GM12864 (cell line): ENCODE measurements at regions not wholly inside any gene's neighbourhood (a gene's known extent, or its start where the extent isn't known, plus 50 kb on each side); places are given as distances from the start of the nearest gene placed in this dataset.

Experiments used
- DNase-seq: peaks from one replicate; pipeline ENCODE4 v3.0.0-alpha.2; 2011; ENCODE audit warnings: low read depth
- H3K4me3 ChIP-seq: 2 replicates; pipeline ENCODE4 v1.5.1; 2011; ENCODE audit warnings: mild to moderate bottlenecking, low read depth, low read length, control low read depth
- TF ChIP-seq, protein P1 (sequence below): IDR thresholded peaks from 2 replicates; pipeline ENCODE4 v1.5.1; 2011; ENCODE audit warnings: low read depth, mild to moderate bottlenecking, moderate library complexity, low read length, control low read depth, inconsistent platforms; ENCODE audit errors: missing control alignments

DNA sequence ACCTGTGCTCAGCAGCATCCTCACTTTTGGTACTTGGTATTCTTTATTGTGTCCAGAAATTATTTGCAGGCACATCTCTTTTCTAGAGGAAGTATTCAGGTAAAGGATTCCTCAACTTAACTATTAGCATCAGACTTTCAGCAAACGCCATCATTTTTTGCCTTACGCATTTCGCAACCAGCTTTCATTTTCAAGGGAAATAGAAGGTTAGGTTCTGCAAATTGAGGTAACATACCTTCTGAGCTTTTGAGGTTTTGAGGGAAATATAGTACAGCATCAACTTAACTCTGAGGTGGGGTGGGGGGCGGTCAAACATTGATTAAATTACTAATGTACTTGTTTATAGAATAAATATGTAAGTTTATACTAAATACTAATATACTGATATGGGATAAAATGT lies 243.6 kb upstream of the RIMS1 start:
- TF ChIP-seq, protein P1, sequence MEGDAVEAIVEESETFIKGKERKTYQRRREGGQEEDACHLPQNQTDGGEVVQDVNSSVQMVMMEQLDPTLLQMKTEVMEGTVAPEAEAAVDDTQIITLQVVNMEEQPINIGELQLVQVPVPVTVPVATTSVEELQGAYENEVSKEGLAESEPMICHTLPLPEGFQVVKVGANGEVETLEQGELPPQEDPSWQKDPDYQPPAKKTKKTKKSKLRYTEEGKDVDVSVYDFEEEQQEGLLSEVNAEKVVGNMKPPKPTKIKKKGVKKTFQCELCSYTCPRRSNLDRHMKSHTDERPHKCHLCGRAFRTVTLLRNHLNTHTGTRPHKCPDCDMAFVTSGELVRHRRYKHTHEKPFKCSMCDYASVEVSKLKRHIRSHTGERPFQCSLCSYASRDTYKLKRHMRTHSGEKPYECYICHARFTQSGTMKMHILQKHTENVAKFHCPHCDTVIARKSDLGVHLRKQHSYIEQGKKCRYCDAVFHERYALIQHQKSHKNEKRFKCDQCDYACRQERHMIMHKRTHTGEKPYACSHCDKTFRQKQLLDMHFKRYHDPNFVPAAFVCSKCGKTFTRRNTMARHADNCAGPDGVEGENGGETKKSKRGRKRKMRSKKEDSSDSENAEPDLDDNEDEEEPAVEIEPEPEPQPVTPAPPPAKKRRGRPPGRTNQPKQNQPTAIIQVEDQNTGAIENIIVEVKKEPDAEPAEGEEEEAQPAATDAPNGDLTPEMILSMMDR, result no peak
- no peak for DNase-seq
- no peak overlapping the region for H3K4me3 ChIP-seq

DNA sequence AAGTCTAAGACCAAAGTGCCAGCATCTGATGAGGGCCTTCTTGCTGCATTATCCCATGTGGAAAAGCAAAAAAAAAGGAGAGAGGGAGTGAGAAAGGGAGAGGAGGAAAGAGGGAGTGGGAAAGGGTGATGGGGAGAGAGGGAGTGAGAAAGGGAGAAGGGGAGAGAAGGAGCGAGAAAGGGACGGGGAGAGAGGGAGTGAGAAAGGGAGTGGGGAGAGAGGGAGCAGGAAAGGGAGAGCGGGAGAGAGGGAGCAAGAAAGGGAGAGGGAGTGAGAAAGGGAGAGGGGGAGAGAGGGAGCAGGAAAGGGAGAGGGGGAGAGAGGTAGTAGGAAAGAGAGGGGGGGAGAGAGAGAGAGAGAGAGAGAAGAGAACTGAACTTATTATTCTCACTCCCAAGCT lies 241.1 kb upstream of the RIMS1 start:
- no peak for DNase-seq
- TF ChIP-seq, protein P1, result no peak
- H3K4me3 ChIP-seq, result no peak overlapping the region

DNA sequence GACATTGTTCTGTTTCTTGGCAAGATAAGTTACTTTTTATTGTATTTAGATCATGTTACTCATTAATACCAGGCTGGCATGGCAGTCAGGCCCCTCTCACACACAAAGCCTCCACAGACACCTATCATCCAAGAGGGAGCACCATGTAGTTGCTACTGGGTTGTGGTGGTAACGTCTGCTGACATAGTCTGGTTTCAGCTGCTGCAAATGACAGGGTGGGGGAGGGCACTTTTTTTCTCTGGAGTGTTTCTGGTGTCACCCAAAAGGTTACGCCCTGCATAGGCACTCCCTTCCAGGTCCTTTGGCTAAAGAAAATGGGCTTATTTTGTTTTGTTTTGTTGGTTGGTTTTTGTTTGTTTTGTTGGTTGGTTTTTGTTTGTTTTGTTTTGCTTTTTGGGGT lies 236.4 kb upstream of the RIMS1 start:
- TF ChIP-seq, protein P1, result no peak
- H3K4me3 ChIP-seq, result no peak overlapping the region
- DNase-seq, result no peak

DNA sequence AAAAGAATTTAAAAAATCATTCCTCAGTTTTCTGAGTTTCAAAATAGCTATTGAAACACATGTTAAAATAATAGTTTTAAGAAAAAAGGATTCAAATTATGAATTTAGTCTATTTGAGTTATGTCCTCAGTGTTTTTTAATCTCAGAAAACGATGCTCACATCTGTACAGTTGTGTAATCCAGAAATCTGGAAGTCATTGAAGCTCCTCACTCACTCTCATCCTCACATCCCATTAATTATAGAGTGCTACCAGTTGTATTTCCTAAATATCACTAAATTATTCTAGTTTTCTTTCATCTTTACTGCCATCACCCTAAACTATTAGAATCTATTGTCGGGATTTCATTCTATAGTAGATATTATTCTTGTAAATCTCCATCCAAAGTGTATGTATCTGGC lies 234.7 kb upstream of the RIMS1 start:
- DNase-seq, result no peak
- TF ChIP-seq, protein P1, result no peak
- no peak overlapping the region for H3K4me3 ChIP-seq

DNA sequence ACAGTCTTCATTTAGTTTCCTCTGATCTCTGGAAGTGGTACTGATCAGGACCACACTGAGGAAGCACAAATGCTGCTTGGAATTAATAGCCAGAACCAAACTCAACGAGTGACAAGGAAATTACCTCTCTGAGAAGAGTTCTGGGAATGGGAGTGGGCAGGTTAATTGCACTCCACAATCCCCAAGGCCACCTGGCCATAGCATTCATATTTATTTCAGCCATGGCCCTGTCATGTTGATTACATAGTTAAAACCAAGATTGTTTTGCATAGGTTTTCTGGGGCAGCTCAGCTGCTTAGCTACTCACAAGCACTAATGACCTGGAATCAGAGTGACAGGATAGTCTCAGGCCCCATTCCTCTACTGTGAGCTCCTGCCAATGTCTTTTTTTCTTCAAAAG lies 230.2 kb upstream of the RIMS1 start:
- TF ChIP-seq, protein P1, result no peak
- no peak for DNase-seq

DNA sequence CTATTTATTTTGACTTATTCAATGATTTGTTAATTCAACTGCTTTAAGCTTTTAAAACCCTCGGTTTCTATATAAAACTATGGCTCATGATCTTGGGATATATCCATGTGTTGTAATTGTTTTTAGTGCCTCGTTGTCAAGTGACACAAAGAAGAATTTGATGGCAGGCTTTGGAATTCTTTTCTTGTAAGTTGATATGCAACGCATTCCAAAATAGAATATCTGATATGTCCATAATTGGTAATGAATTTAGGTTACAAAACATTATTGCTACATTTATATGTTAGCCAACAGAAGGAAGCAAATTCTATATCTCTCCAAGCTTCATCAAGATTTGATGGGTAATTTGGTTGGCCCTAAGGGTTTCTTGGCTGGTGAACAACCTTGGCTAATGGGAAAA lies 220.4 kb upstream of the RIMS1 start:
- no peak for DNase-seq
- TF ChIP-seq, protein P1, result no peak
- H3K4me3 ChIP-seq, result no peak overlapping the region

More for the DNA sequence above, 230.2 kb upstream of the RIMS1 start:
- H3K4me3 ChIP-seq, result no peak overlapping the region

DNA sequence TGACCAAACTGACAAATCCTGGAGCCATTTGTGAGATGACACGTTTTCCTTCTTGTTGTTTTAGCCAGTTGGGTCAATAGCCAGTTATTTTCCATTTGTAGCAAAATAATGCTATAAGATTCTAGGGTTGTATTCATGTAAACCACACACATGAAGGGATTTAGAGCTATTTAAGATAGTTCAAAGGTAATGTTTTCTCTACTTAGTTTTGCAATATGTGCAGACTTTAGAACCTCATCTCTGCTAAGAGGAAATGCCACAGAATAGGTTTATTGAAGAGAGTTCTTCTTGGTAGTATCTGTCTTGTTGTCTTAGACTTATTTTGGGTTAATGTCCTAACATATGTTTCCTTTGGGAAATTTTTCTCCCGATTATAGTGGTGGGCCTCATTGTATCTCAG lies 213.5 kb upstream of the RIMS1 start:
- no peak overlapping the region for H3K4me3 ChIP-seq
- no peak for DNase-seq
- TF ChIP-seq, protein P1, result no peak
